ENCODE measurements at regions not wholly inside any gene's neighbourhood (a gene's known extent, or its start where the extent isn't known, plus 50 kb on each side); places are given as distances from the start of the nearest gene placed in this dataset.

DNA sequence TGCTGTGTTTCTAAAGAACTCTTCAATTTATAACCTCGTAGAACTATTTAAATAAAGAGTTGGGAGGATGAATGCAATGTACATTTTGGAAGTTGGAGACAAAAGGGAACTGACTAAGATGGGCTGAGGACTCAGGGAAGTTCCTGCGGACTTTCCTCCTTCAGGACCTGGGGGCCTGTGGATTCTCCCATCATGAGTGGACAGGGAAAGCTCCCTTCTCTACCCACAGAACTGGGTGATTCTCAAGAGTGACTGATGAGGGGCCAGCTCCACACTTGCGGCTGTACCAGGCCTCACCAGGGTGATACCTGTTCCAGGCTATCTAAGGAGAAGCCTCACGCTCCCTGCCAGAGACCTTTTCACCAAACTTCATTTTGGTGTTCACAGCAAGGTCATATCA is 143.8 kb upstream of the APCDD1 start:
- Histone ChIP-seq H3K36me3 (no peaks in the 10 kb centered on the region), H3K4me3 (replicated peaks in 1 of 3) (no peak overlapping the region), H3K27me3 (no peaks in the 10 kb centered on the region), H3K27ac (no peak overlapping the region), H3K4me1 (no peaks in the 10 kb centered on the region), H3K9me3 (no peaks in the 10 kb centered on the region)
- no peak for TF ChIP-seq POLR2A (IDR thresholded peaks at IDR 0.05)
- TF ChIP-seq, protein P1, sequence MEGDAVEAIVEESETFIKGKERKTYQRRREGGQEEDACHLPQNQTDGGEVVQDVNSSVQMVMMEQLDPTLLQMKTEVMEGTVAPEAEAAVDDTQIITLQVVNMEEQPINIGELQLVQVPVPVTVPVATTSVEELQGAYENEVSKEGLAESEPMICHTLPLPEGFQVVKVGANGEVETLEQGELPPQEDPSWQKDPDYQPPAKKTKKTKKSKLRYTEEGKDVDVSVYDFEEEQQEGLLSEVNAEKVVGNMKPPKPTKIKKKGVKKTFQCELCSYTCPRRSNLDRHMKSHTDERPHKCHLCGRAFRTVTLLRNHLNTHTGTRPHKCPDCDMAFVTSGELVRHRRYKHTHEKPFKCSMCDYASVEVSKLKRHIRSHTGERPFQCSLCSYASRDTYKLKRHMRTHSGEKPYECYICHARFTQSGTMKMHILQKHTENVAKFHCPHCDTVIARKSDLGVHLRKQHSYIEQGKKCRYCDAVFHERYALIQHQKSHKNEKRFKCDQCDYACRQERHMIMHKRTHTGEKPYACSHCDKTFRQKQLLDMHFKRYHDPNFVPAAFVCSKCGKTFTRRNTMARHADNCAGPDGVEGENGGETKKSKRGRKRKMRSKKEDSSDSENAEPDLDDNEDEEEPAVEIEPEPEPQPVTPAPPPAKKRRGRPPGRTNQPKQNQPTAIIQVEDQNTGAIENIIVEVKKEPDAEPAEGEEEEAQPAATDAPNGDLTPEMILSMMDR (IDR thresholded peaks at IDR 0.05): no peak
- 87 to 96% methylated on average over 4 of the region's 4 CpGs for WGBS, 2 donors
- no peak for DNase-seq
- intact Hi-C loops (cut with DNase I): no loop called here

- intact Hi-C loops (cut with DNase I): no loop called here
- no peak overlapping the region for H3K4me3 ChIP-seq (replicated peaks in 1 of 3)
- 69 to 85% methylated on average over 5 of the region's 5 CpGs for WGBS, 2 donors
- no peaks in the 10 kb centered on the region for H3K36me3 ChIP-seq
- no peaks in the 10 kb centered on the region for H3K4me1 ChIP-seq
- H3K9me3 ChIP-seq: no peaks in the 10 kb centered on the region
- TF ChIP-seq, protein P1 (IDR thresholded peaks at IDR 0.05): no peak
- no peak for TF ChIP-seq POLR2A (IDR thresholded peaks at IDR 0.05)
- no peaks in the 10 kb centered on the region for H3K27me3 ChIP-seq
- no peak for DNase-seq
- H3K27ac ChIP-seq: no peak overlapping the region
Measured at GRCh38 chr18:10312326-10313015, 142.0 kb upstream of the APCDD1 start.

DNA sequence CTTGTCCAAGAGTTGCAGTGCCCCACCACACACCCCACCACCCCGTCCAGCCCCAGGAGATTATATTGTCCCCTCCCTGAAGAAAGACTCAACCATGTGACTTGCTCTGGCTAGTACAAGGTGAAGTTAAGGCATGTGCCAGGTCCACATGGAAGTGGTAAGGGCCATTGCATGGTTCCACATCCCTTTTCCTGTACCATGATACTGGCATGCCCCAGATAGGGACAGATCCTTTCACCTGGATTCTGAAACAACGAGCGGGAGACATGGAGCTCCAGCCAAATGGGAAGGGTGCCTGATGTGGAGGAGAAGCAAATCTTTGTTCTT is 141.5 kb upstream of the APCDD1 start:
- Histone ChIP-seq H3K36me3 (no peaks in the 10 kb centered on the region), H3K4me1 (no peaks in the 10 kb centered on the region), H3K27me3 (no peaks in the 10 kb centered on the region), H3K27ac (no peak overlapping the region), H3K4me3 (replicated peaks in 1 of 3) (no peak overlapping the region), H3K9me3 (no peaks in the 10 kb centered on the region)
- intact Hi-C loops (cut with DNase I): no loop called here
- no peak for DNase-seq
- 87 to 97% methylated on average over 3 of the region's 3 CpGs for WGBS, 2 donors
- TF ChIP-seq, protein P1 (IDR thresholded peaks at IDR 0.05): no peak

DNA sequence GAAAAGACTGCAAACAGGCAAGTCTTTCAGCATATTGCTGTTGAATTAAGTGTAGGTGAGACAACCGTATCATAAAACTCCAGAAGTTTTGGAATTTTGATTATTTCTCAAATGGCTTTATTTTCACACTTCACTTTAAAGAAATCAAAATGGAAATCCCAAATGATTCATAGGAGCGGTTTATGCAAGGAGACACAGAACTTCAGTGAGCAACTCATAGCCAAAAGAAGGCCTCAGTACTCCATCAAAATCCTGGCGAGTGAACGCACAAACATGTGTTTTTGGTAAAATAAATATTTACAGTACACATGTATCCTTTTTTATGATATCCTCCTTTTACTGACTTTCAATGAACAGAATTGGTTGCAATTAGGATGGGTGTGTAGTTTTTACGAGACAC is 140.4 kb upstream of the APCDD1 start:
- H3K27me3 ChIP-seq: no peaks in the 10 kb centered on the region
- 97 to 98% methylated on average over 5 of the region's 5 CpGs for WGBS, 2 donors
- H3K27ac ChIP-seq: no peak overlapping the region
- H3K4me3 ChIP-seq (replicated peaks in 1 of 3): no peak overlapping the region
- H3K9me3 ChIP-seq: no peaks in the 10 kb centered on the region
- DNase-seq: no peak
- no peaks in the 10 kb centered on the region for H3K4me1 ChIP-seq
- intact Hi-C loops (cut with DNase I): no loop called here
- no peak for TF ChIP-seq POLR2A (IDR thresholded peaks at IDR 0.05)
- TF ChIP-seq, protein P1 (IDR thresholded peaks at IDR 0.05): no peak
- no peaks in the 10 kb centered on the region for H3K36me3 ChIP-seq

DNA sequence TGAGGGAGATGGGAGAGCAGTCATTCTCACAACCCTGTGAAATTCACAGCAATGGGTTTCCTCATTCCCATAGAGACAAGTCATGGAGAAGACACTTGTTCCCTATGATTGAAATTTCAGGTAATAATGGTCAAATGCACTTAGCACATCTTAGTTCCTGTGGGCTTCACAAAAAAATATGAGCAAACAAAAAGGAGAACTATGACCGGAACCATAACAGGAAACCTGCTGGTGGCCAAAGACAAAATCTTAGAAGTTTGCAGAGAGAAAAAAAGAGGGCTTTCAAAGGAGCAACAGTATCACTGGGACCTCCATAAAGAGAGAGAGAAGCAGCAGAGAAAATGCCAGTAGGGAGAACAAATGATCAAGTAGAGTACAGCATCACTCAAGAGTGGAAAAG is 138.9 kb upstream of the APCDD1 start:
- no peaks in the 10 kb centered on the region for H3K36me3 ChIP-seq
- no peaks in the 10 kb centered on the region for H3K4me1 ChIP-seq
- no peak for TF ChIP-seq POLR2A (IDR thresholded peaks at IDR 0.05)
- TF ChIP-seq, protein P1 (IDR thresholded peaks at IDR 0.05): no peak
- no peaks in the 10 kb centered on the region for H3K27me3 ChIP-seq
- intact Hi-C loops (cut with DNase I): no loop called here
- no peaks in the 10 kb centered on the region for H3K9me3 ChIP-seq
- 69 to 78% methylated on average over 1 of the region's 1 CpG for WGBS, 2 donors
- H3K4me3 ChIP-seq (replicated peaks in 1 of 3): no peak overlapping the region
- no peak overlapping the region for H3K27ac ChIP-seq
- DNase-seq: no peak
